NCI-H1436 (cell line): ENCODE measurements at regions not wholly inside any gene's neighbourhood (a gene's known extent, or its start where the extent isn't known, plus 50 kb on each side); places are given as distances from the start of the nearest gene placed in this dataset.
A peak's percentile ranks its signal among the peaks of the same experiment; 100 is the strongest.
"Not testable (repeated sequence)": the region's sequence is repeated elsewhere in the genome, so short reads cannot be mapped to it uniquely, and the experiment has no call there.

Experiments used
- DNase-seq: peaks from one replicate; lab custom pipeline; 2025; lab: John Stamatoyannopoulos, UW

- DNase-seq, result no peak
These were observed 428.5 kb downstream of the SPRY2 start for GRCh38 chr13:79912403-79912802.

- DNase-seq, result peak; percentile 30
These were observed 429.9 kb downstream of the SPRY2 start for GRCh38 chr13:79910875-79911540.

GRCh38 chr13:79909644-79910043, 428.7 kb downstream of the NDFIP2 start:
- DNase-seq, result no peak

GRCh38 chr13:79908381-79908780, 427.4 kb downstream of the NDFIP2 start:
- no peak for DNase-seq

GRCh38 chr13:79907527-79907926, 426.6 kb downstream of the NDFIP2 start:
- DNase-seq, result no peak

GRCh38 chr13:79906345-79906744, 425.4 kb downstream of the NDFIP2 start:
- DNase-seq, result no peak

- no peak for DNase-seq
These were observed 424.1 kb downstream of the NDFIP2 start for GRCh38 chr13:79905018-79905417.

- no peak for DNase-seq
These were observed 423.6 kb downstream of the NDFIP2 start for GRCh38 chr13:79904581-79904980.

GRCh38 chr13:79901336-79901735, 420.4 kb downstream of the NDFIP2 start:
- DNase-seq, result no peak

- DNase-seq, result no peak
These were observed 419.4 kb downstream of the NDFIP2 start for GRCh38 chr13:79900356-79900755.

GRCh38 chr13:79898996-79899395, 418.0 kb downstream of the NDFIP2 start:
- DNase-seq, result no peak

- DNase-seq, result no peak
These were observed 417.4 kb downstream of the NDFIP2 start for GRCh38 chr13:79898202-79898826.

- DNase-seq, result no peak
These were observed 415.9 kb downstream of the NDFIP2 start for GRCh38 chr13:79896851-79897250.

- DNase-seq, result no peak
These were observed 414.5 kb downstream of the NDFIP2 start for GRCh38 chr13:79895416-79895815.

GRCh38 chr13:79887278-79887677, 406.3 kb downstream of the NDFIP2 start:
- DNase-seq, result not testable (repeated sequence)

- DNase-seq, result no peak
These were observed 405.6 kb downstream of the NDFIP2 start for GRCh38 chr13:79886601-79887000.

GRCh38 chr13:79884890-79885289, 403.9 kb downstream of the NDFIP2 start:
- no peak for DNase-seq

- DNase-seq, result no peak
These were observed 402.3 kb downstream of the NDFIP2 start for GRCh38 chr13:79883216-79883615.

- no peak for DNase-seq
These were observed 399.9 kb downstream of the NDFIP2 start for GRCh38 chr13:79880818-79881217.

- DNase-seq, result no peak
These were observed 393.7 kb downstream of the NDFIP2 start for GRCh38 chr13:79874396-79875360.

GRCh38 chr13:79871594-79871993, 390.6 kb downstream of the NDFIP2 start:
- DNase-seq, result no peak

- no peak for DNase-seq
These were observed 389.8 kb downstream of the NDFIP2 start for GRCh38 chr13:79870766-79871165.

- no peak for DNase-seq
These were observed 389.2 kb downstream of the NDFIP2 start for GRCh38 chr13:79870123-79870522.
